ENCODE measurements at regions not wholly inside any gene's neighbourhood (a gene's known extent, or its start where the extent isn't known, plus 50 kb on each side); places are given as distances from the start of the nearest gene placed in this dataset.

DNA sequence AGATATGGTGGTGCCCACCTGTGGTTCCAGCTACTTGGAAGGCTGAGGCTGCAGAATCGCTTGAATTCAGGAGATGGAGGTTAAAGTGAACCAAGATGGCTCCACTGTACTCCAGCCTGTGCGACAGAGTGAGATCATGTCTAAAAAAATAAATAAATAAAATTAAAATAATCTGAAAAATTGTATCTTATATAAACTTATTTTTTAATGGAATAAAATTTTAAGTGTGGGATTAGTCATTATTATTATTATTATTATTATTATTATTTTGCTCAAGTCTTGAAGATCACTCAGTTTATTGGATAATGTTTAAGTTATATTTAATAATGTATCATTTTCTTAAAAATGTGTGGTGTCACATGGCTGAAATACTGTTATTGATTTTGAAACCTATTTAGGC, 688.0 kb upstream of the COX7C start:
- DNase-seq (ENCODE audit: extremely low read depth in 1 of 4, low spot score in 3 of 4) (no peak), FAIRE-seq (no peak), ATAC-seq (no peak)
- Histone ChIP-seq H3K27me3 (ENCODE audit: control insufficient read depth in 2 of 2, insufficient read depth in 2 of 2, low read length in 2 of 2) (no peaks in the 10 kb centered on the region), H3K27ac (ENCODE audit: extremely low read depth, low read depth, low read length) (no peak overlapping the region), H3K4me3 (no peak overlapping the region), H3K9me1 (ENCODE audit: control insufficient read depth, insufficient read depth, low read length) (no peaks in the 10 kb centered on the region), H3K79me2 (ENCODE audit: control insufficient read depth, insufficient read depth, low read length) (no peaks in the 10 kb centered on the region), H3K9me3 (replicated peaks; ENCODE audit: control insufficient read depth, insufficient read depth, low read depth, low read length) (no peaks in the 10 kb centered on the region), H4K20me1 (replicated peaks; ENCODE audit: control insufficient read depth, insufficient read depth, low read length) (no peaks in the 10 kb centered on the region), H3K36me3 (ENCODE audit: control insufficient read depth, insufficient read depth, low read length) (no peaks in the 10 kb centered on the region), H3K9ac (ENCODE audit: insufficient read depth in 1 of 2, low read depth in 2 of 2, low read length in 2 of 2) (no peak overlapping the region), H3K4me1 (replicated peaks in 1 of 2; ENCODE audit: control insufficient read depth in 2 of 2, insufficient read depth in 2 of 2, low read length in 2 of 2) (no peaks in the 10 kb centered on the region), H3K4me2 (ENCODE audit: insufficient read depth, low read length) (no peak overlapping the region), H2AFZ (ENCODE audit: low read depth, low read length) (no peak overlapping the region)
- WGBS (ENCODE audit: insufficient coverage, low coverage, missing lambda C conversion rate) = 0% methylated on average over 2 of the region's 2 CpGs
- in situ Hi-C loops (cut with MboI) = no loop called here
- TF ChIP-seq FOXA1 (IDR thresholded peaks at IDR 0.05; ENCODE audit: borderline replicate concordance) = no peak
- TF ChIP-seq, protein P1, sequence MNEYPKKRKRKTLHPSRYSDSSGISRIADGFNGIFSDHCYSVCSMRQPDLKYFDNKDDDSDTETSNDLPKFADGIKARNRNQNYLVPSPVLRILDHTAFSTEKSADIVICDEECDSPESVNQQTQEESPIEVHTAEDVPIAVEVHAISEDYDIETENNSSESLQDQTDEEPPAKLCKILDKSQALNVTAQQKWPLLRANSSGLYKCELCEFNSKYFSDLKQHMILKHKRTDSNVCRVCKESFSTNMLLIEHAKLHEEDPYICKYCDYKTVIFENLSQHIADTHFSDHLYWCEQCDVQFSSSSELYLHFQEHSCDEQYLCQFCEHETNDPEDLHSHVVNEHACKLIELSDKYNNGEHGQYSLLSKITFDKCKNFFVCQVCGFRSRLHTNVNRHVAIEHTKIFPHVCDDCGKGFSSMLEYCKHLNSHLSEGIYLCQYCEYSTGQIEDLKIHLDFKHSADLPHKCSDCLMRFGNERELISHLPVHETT (CRISPR knock-in tag; conservative IDR thresholded peaks at IDR 0.05 in 1 of 2, IDR thresholded peaks at IDR 0.05 in 1 of 2) = no peak
- TF ChIP-seq ZNF766 (CRISPR knock-in tag; conservative IDR thresholded peaks at IDR 0.05) = no peak
- TF ChIP-seq ZNF282 (CRISPR knock-in tag; IDR thresholded peaks at IDR 0.05) = no peak
- TF ChIP-seq KLF16 (IDR thresholded peaks at IDR 0.05) = no peak
- TF ChIP-seq, protein P2, sequence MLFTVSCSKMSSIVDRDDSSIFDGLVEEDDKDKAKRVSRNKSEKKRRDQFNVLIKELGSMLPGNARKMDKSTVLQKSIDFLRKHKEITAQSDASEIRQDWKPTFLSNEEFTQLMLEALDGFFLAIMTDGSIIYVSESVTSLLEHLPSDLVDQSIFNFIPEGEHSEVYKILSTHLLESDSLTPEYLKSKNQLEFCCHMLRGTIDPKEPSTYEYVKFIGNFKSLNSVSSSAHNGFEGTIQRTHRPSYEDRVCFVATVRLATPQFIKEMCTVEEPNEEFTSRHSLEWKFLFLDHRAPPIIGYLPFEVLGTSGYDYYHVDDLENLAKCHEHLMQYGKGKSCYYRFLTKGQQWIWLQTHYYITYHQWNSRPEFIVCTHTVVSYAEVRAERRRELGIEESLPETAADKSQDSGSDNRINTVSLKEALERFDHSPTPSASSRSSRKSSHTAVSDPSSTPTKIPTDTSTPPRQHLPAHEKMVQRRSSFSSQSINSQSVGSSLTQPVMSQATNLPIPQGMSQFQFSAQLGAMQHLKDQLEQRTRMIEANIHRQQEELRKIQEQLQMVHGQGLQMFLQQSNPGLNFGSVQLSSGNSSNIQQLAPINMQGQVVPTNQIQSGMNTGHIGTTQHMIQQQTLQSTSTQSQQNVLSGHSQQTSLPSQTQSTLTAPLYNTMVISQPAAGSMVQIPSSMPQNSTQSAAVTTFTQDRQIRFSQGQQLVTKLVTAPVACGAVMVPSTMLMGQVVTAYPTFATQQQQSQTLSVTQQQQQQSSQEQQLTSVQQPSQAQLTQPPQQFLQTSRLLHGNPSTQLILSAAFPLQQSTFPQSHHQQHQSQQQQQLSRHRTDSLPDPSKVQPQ (CRISPR knock-in tag; IDR thresholded peaks at IDR 0.05; ENCODE audit: borderline replicate concordance) = no peak
- TF ChIP-seq, protein P3, sequence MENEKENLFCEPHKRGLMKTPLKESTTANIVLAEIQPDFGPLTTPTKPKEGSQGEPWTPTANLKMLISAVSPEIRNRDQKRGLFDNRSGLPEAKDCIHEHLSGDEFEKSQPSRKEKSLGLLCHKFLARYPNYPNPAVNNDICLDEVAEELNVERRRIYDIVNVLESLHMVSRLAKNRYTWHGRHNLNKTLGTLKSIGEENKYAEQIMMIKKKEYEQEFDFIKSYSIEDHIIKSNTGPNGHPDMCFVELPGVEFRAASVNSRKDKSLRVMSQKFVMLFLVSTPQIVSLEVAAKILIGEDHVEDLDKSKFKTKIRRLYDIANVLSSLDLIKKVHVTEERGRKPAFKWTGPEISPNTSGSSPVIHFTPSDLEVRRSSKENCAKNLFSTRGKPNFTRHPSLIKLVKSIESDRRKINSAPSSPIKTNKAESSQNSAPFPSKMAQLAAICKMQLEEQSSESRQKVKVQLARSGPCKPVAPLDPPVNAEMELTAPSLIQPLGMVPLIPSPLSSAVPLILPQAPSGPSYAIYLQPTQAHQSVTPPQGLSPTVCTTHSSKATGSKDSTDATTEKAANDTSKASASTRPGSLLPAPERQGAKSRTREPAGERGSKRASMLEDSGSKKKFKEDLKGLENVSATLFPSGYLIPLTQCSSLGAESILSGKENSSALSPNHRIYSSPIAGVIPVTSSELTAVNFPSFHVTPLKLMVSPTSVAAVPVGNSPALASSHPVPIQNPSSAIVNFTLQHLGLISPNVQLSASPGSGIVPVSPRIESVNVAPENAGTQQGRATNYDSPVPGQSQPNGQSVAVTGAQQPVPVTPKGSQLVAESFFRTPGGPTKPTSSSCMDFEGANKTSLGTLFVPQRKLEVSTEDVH (IDR thresholded peaks at IDR 0.05; ENCODE audit: low read depth, partially characterized antibody) = no peak
- TF ChIP-seq ERF (CRISPR knock-in tag; IDR thresholded peaks at IDR 0.05) = no peak
- no peak for TF ChIP-seq TFAM (CRISPR knock-in tag; conservative IDR thresholded peaks at IDR 0.05)
- no peak for TF ChIP-seq BRD4 (IDR thresholded peaks at IDR 0.05)
- TF ChIP-seq, protein P4, sequence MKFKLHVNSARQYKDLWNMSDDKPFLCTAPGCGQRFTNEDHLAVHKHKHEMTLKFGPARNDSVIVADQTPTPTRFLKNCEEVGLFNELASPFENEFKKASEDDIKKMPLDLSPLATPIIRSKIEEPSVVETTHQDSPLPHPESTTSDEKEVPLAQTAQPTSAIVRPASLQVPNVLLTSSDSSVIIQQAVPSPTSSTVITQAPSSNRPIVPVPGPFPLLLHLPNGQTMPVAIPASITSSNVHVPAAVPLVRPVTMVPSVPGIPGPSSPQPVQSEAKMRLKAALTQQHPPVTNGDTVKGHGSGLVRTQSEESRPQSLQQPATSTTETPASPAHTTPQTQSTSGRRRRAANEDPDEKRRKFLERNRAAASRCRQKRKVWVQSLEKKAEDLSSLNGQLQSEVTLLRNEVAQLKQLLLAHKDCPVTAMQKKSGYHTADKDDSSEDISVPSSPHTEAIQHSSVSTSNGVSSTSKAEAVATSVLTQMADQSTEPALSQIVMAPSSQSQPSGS (CRISPR knock-in tag; IDR thresholded peaks at IDR 0.05) = no peak
- TF ChIP-seq JUN (IDR thresholded peaks at IDR 0.05; ENCODE audit: borderline replicate concordance, low read depth, low read length) = no peak
- TF ChIP-seq JUN (CRISPR knock-in tag; IDR thresholded peaks at IDR 0.05; ENCODE audit: borderline replicate concordance) = no peak
- no TSS peak for BruUV-seq (replicated peaks)
- intact Hi-C loops (cut with micrococcal nuclease) = no loop called here
- CTCF ChIA-PET (ENCODE audit: low intra/inter-chr PET ratio) = no interaction called here
- POLR2A ChIA-PET = no interaction called here
